ENCODE measurements at regions not wholly inside any gene's neighbourhood (a gene's known extent, or its start where the extent isn't known, plus 50 kb on each side); places are given as distances from the start of the nearest gene placed in this dataset.

DNA sequence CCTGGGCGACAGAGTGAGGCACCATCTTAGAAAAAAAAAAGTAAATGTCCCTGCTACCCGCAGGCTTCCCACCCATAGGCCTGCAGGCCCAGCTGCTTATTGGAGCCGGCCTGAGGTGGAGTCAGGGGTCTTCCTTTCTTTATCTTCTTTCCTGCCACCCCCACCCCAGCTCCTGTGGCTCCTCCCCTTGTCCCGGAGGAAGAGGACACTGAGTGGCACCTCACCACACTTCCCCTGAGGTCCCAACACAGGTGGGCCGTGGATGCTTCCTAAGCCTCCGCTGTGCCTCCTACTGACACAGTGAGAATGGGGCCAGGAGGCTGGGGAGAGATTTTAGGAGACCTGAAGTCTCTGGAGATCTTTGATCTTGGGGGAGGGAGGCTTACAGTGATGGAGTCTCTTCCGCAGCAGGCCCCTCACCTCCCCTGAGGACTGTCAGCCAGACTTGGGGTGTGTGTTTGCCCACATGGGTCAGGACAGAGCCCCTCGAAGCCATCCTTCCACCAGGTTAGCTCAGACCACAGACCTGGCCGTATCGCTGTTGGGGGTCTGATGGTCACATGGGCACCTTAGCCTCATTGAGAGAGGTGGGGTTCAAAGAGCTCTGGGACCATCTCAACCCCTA is 135.4 kb upstream of the IER5L start:
- TF ChIP-seq, protein P1, sequence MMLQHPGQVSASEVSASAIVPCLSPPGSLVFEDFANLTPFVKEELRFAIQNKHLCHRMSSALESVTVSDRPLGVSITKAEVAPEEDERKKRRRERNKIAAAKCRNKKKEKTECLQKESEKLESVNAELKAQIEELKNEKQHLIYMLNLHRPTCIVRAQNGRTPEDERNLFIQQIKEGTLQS (IDR thresholded peaks at IDR 0.05) = no peak
- TF ChIP-seq HNF4A (conservative IDR thresholded peaks at IDR 0.05) (no peak), HNF4G (IDR thresholded peaks at IDR 0.05) (no peak), GABPA (IDR thresholded peaks at IDR 0.05 in 1 of 2, conservative IDR thresholded peaks at IDR 0.05 in 1 of 2) (no peak), RAD21 (IDR thresholded peaks at IDR 0.05) (no peak)
- TF ChIP-seq, protein P2, sequence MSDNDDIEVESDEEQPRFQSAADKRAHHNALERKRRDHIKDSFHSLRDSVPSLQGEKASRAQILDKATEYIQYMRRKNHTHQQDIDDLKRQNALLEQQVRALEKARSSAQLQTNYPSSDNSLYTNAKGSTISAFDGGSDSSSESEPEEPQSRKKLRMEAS (IDR thresholded peaks at IDR 0.05) = no peak
- Histone ChIP-seq H3K9me3 (ENCODE audit: control insufficient read depth in 4 of 4, low read length in 3 of 4) (no peaks in the 10 kb centered on the region), H3K27me3 (ENCODE audit: control insufficient read depth in 4 of 4, insufficient read depth in 4 of 4, low read length in 3 of 4) (no peaks in the 10 kb centered on the region), H3K27ac (ENCODE audit: low read depth in 1 of 2, low read length in 2 of 2) (peak overlapping the region in 1 of 2 donors; percentile 96), H3K4me1 (ENCODE audit: control insufficient read depth in 4 of 4, insufficient read depth in 4 of 4, low read length in 3 of 4) (peaks cover 0 to 12% (median 10%) of the 10 kb centered on the region in 4 donors), H3K4me3 (ENCODE audit: low read depth in 1 of 3, low read length in 3 of 3) (no peak overlapping the region), H3K9ac (ENCODE audit: low read depth in 1 of 2, low read length in 2 of 2) (no peak overlapping the region), H3K36me3 (ENCODE audit: control insufficient read depth in 4 of 4, insufficient read depth in 3 of 4, low read depth in 1 of 4, low read length in 3 of 4) (no peaks in the 10 kb centered on the region)
- WGBS = 96% methylated on average over 10 of the region's 10 CpGs
- no peak for DNase-seq (ENCODE audit: low spot score)

DNA sequence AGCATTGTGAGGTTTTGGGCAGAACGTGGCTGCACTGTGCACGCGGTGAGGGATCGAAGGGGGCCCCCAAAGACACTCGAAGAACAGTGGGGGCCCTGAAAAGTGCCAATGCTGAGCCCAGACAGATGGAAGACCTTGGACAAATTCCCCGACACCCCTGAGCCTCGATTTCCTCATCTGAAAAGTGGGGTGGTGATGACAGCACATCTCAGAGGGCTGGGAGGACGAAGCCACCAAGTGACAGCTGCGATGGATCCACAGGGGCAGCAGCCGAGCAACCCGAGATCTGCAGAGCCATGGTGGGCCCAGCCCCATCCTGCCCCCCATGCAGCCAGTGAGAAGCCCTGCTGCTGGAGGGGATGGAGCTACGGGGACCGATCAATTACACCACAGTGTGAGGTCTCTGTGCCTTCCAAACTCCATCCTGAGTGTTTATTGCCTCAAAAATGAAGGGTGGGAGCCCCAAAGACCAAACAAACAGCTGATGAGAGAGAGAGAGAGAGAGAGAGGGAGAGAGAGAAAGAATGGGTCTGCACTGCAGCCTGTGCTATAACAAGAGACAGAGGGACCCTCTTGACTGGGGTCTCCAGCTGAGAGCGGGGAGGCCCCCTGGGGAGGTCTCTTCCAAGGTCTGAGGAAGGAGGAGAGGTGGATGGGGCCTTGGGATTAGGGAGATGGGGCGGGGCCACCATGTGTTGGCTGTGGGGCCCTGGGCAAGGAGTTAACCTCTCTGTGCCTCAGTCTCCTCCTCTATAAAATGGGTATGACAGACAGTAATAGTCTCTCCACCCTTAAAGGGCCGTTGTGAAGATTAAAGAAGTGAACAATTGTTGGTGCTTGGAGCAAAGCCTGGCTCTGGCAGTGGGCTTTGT is 134.4 kb upstream of the IER5L start:
- Histone ChIP-seq H3K9ac (ENCODE audit: low read depth in 1 of 2, low read length in 2 of 2) (no peak overlapping the region), H3K36me3 (ENCODE audit: control insufficient read depth in 4 of 4, insufficient read depth in 3 of 4, low read depth in 1 of 4, low read length in 3 of 4) (no peaks in the 10 kb centered on the region), H3K27ac (ENCODE audit: low read depth in 1 of 2, low read length in 2 of 2) (no peak overlapping the region), H3K27me3 (ENCODE audit: control insufficient read depth in 4 of 4, insufficient read depth in 4 of 4, low read length in 3 of 4) (no peaks in the 10 kb centered on the region), H3K4me1 (ENCODE audit: control insufficient read depth in 4 of 4, insufficient read depth in 4 of 4, low read length in 3 of 4) (peaks cover 0 to 12% (median 10%) of the 10 kb centered on the region in 4 donors), H3K4me3 (ENCODE audit: low read depth in 1 of 3, low read length in 3 of 3) (no peak overlapping the region), H3K9me3 (ENCODE audit: control insufficient read depth in 4 of 4, low read length in 3 of 4) (no peaks in the 10 kb centered on the region)
- 90% methylated on average over 16 of the region's 16 CpGs for WGBS
- DNase-seq (ENCODE audit: low spot score) = no peak
- TF ChIP-seq JUND (IDR thresholded peaks at IDR 0.05) (no peak), EGR1 (IDR thresholded peaks at IDR 0.05; ENCODE audit: low read depth in 2 of 2) (no peak), HNF4G (IDR thresholded peaks at IDR 0.05) (no peak)

DNA sequence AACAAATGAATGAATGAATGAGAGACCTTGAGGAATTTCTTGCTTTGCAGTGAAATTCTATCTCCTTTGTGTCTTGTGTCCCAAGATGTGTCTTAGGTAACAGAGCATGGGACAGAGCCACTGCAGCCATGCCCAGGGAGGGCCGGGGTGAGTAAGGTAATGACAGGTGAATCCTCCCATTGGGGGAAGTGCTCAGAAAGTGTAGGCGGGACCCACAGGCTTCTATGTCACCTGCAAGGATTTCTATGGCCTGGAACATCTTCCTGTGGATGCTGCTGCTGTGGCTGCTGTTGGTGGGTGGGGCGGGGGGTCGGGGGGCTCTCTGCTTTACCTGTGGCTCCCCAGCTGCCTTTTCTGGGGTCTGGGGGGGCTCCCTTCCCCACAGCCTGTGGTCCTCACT is 133.6 kb upstream of the IER5L start:
- DNase-seq (ENCODE audit: low spot score) = no peak
- Histone ChIP-seq H3K4me3 (ENCODE audit: low read depth in 1 of 3, low read length in 3 of 3) (no peak overlapping the region), H3K9me3 (ENCODE audit: control insufficient read depth in 4 of 4, low read length in 3 of 4) (no peaks in the 10 kb centered on the region), H3K27ac (ENCODE audit: low read depth in 1 of 2, low read length in 2 of 2) (no peak overlapping the region), H3K27me3 (ENCODE audit: control insufficient read depth in 4 of 4, insufficient read depth in 4 of 4, low read length in 3 of 4) (no peaks in the 10 kb centered on the region), H3K36me3 (ENCODE audit: control insufficient read depth in 4 of 4, insufficient read depth in 3 of 4, low read depth in 1 of 4, low read length in 3 of 4) (no peaks in the 10 kb centered on the region), H3K9ac (ENCODE audit: low read depth in 1 of 2, low read length in 2 of 2) (no peak overlapping the region), H3K4me1 (ENCODE audit: control insufficient read depth in 4 of 4, insufficient read depth in 4 of 4, low read length in 3 of 4) (peaks cover 0 to 12% (median 9%) of the 10 kb centered on the region in 4 donors)
- TF ChIP-seq SP1 (IDR thresholded peaks at IDR 0.05) = no peak
- no peak for TF ChIP-seq RXRA (IDR thresholded peaks at IDR 0.05)
- TF ChIP-seq, protein P2 (IDR thresholded peaks at IDR 0.05) = no peak
- no peak for TF ChIP-seq JUND (IDR thresholded peaks at IDR 0.05)
- TF ChIP-seq FOXA2 (IDR thresholded peaks at IDR 0.05) = no peak
- TF ChIP-seq RAD21 (IDR thresholded peaks at IDR 0.05) = no peak
- no peak for TF ChIP-seq GABPA (IDR thresholded peaks at IDR 0.05 in 1 of 2, conservative IDR thresholded peaks at IDR 0.05 in 1 of 2)
- TF ChIP-seq, protein P3, sequence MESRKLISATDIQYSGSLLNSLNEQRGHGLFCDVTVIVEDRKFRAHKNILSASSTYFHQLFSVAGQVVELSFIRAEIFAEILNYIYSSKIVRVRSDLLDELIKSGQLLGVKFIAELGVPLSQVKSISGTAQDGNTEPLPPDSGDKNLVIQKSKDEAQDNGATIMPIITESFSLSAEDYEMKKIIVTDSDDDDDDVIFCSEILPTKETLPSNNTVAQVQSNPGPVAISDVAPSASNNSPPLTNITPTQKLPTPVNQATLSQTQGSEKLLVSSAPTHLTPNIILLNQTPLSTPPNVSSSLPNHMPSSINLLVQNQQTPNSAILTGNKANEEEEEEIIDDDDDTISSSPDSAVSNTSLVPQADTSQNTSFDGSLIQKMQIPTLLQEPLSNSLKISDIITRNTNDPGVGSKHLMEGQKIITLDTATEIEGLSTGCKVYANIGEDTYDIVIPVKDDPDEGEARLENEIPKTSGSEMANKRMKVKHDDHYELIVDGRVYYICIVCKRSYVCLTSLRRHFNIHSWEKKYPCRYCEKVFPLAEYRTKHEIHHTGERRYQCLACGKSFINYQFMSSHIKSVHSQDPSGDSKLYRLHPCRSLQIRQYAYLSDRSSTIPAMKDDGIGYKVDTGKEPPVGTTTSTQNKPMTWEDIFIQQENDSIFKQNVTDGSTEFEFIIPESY (IDR thresholded peaks at IDR 0.05) = no peak
- TF ChIP-seq HNF4A (conservative IDR thresholded peaks at IDR 0.05) = no peak
- no peak for TF ChIP-seq NR2F2 (IDR thresholded peaks at IDR 0.05)
- TF ChIP-seq, protein P4, sequence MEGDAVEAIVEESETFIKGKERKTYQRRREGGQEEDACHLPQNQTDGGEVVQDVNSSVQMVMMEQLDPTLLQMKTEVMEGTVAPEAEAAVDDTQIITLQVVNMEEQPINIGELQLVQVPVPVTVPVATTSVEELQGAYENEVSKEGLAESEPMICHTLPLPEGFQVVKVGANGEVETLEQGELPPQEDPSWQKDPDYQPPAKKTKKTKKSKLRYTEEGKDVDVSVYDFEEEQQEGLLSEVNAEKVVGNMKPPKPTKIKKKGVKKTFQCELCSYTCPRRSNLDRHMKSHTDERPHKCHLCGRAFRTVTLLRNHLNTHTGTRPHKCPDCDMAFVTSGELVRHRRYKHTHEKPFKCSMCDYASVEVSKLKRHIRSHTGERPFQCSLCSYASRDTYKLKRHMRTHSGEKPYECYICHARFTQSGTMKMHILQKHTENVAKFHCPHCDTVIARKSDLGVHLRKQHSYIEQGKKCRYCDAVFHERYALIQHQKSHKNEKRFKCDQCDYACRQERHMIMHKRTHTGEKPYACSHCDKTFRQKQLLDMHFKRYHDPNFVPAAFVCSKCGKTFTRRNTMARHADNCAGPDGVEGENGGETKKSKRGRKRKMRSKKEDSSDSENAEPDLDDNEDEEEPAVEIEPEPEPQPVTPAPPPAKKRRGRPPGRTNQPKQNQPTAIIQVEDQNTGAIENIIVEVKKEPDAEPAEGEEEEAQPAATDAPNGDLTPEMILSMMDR (IDR thresholded peaks at IDR 0.05; ENCODE audit: low read depth, low read length, missing input control) = no peak
- TF ChIP-seq, protein P5, sequence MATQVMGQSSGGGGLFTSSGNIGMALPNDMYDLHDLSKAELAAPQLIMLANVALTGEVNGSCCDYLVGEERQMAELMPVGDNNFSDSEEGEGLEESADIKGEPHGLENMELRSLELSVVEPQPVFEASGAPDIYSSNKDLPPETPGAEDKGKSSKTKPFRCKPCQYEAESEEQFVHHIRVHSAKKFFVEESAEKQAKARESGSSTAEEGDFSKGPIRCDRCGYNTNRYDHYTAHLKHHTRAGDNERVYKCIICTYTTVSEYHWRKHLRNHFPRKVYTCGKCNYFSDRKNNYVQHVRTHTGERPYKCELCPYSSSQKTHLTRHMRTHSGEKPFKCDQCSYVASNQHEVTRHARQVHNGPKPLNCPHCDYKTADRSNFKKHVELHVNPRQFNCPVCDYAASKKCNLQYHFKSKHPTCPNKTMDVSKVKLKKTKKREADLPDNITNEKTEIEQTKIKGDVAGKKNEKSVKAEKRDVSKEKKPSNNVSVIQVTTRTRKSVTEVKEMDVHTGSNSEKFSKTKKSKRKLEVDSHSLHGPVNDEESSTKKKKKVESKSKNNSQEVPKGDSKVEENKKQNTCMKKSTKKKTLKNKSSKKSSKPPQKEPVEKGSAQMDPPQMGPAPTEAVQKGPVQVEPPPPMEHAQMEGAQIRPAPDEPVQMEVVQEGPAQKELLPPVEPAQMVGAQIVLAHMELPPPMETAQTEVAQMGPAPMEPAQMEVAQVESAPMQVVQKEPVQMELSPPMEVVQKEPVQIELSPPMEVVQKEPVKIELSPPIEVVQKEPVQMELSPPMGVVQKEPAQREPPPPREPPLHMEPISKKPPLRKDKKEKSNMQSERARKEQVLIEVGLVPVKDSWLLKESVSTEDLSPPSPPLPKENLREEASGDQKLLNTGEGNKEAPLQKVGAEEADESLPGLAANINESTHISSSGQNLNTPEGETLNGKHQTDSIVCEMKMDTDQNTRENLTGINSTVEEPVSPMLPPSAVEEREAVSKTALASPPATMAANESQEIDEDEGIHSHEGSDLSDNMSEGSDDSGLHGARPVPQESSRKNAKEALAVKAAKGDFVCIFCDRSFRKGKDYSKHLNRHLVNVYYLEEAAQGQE (IDR thresholded peaks at IDR 0.05) = no peak
- whole genome bisulfite sequencing = 81% methylated on average over 4 of the region's 4 CpGs
